Mammary epithelial cell (primary cell): ENCODE measurements at regions not wholly inside any gene's neighbourhood (a gene's known extent, or its start where the extent isn't known, plus 50 kb on each side); places are given as distances from the start of the nearest gene placed in this dataset.

Experiments used
- CTCF ChIP-seq, 2 donors: IDR thresholded peaks in 1 of 2; conservative IDR thresholded peaks in 1 of 2; 2 replicates each; pipeline ENCODE4 v1.5.1; 2011 to 2012; ENCODE audit warnings: inconsistent platforms in 2 of 2, low read length in 2 of 2, mild to moderate bottlenecking in 2 of 2, control low read depth in 1 of 2, low read depth in 1 of 2; ENCODE audit not compliant: insufficient read depth in 1 of 2; ENCODE audit errors: extremely low read depth in 1 of 2
- EZH2 ChIP-seq: IDR thresholded peaks from 2 replicates; pipeline ENCODE4 v1.6.1; 2012; ENCODE audit warnings: low read length, inconsistent platforms, borderline replicate concordance

GRCh38 chr17:63317166-63317840 lies 128.8 kb downstream of the CYB561 start:
- TF ChIP-seq CTCF (conservative IDR thresholded peaks at IDR 0.05 in 1 of 2, IDR thresholded peaks at IDR 0.05 in 1 of 2; ENCODE audit: extremely low read depth in 1 of 2, insufficient read depth in 1 of 2, low read depth in 1 of 2, low read length in 2 of 2) (no peak), EZH2 (no peak)
